ENCODE measurements at regions not wholly inside any gene's neighbourhood (a gene's known extent, or its start where the extent isn't known, plus 50 kb on each side); places are given as distances from the start of the nearest gene placed in this dataset.
"Not testable (repeated sequence)": the region's sequence is repeated elsewhere in the genome, so short reads cannot be mapped to it uniquely, and the experiment has no call there.

- no peak for FAIRE-seq
- intact Hi-C loops (cut with micrococcal nuclease; ENCODE audit: unreplicated experiment) (no loop called here), in situ Hi-C loops (cut with MboI) (no loop called here)
- DNase-seq (ENCODE audit: low read depth, low spot score), result no peak
- Histone ChIP-seq H3K4me3 (no peak overlapping the region), H3K79me2 (ENCODE audit: control insufficient read depth, insufficient read depth, low read length) (no peaks in the 10 kb centered on the region), H4K20me1 (ENCODE audit: control insufficient read depth, insufficient read depth) (no peaks in the 10 kb centered on the region), H3K4me1 (ENCODE audit: control insufficient read depth, insufficient read depth, low read length) (no peaks in the 10 kb centered on the region), H3K27ac (ENCODE audit: control insufficient read depth, insufficient read depth) (no peak overlapping the region), H3K9ac (ENCODE audit: control insufficient read depth, insufficient read depth, low read length) (no peak overlapping the region), H3K36me3 (ENCODE audit: control insufficient read depth in 2 of 2, insufficient read depth in 2 of 2, low read length in 1 of 2) (no peaks in the 10 kb centered on the region), H2AFZ (ENCODE audit: control insufficient read depth, low read depth, low read length) (no peak overlapping the region), H3K4me2 (ENCODE audit: control insufficient read depth, insufficient read depth) (no peak overlapping the region), H3K9me3 (replicated peaks; ENCODE audit: control insufficient read depth, insufficient read depth, low read length) (no peaks in the 10 kb centered on the region), H3K27me3 (replicated peaks in 1 of 2; ENCODE audit: control insufficient read depth in 2 of 2, insufficient read depth in 2 of 2, low read length in 1 of 2) (no peaks in the 10 kb centered on the region)
- no peak for ATAC-seq
- ChIA-PET RAD21 (ENCODE audit: unreplicated experiment) (no interaction called here), CTCF (interaction anchor here (0.9 to 1.2 kb wide), 3 partner anchors 15 to 26 kb away, joined by 3 to 5 read pairs (median 3); no protein-coding TSS in a partner anchor), POLR2A (no interaction called here), SMC1A (ENCODE audit: uncharacterized antibody, unreplicated experiment) (interaction anchor here (1.0 kb wide), 1 partner anchor 28 kb away, joined by 3 read pairs; no protein-coding TSS in a partner anchor)
- WGBS (ENCODE audit: insufficient coverage, insufficient replicate concordance, low lambda C conversion rate, missing lambda C conversion rate), result 19% methylated on average over 2 of the region's 2 CpGs
- TF ChIP-seq SPI1 (IDR thresholded peaks at IDR 0.05; ENCODE audit: borderline replicate concordance, insufficient read depth, low read depth, low read length) (no peak), RELA (IDR thresholded peaks at IDR 0.05; ENCODE audit: borderline replicate concordance, partially characterized antibody) (no peak), USF1 (IDR thresholded peaks at IDR 0.05; ENCODE audit: borderline replicate concordance, extremely low read length, insufficient read depth, low read depth, low read length) (no peak), STAT1 (conservative IDR thresholded peaks at IDR 0.05) (no peak), CHD2 (IDR thresholded peaks at IDR 0.05; ENCODE audit: borderline replicate concordance, low read depth, low read length) (no peak), SREBF1 (IDR thresholded peaks at IDR 0.05; ENCODE audit: low read length) (no peak)
- no TSS peak for BruUV-seq (replicated peaks)
Observed at GRCh38 chr6:68211242-68211795, 423.8 kb upstream of the ADGRB3 start.

GRCh38 chr6:68207612-68208011, 427.5 kb upstream of the ADGRB3 start:
- H4K20me1 ChIP-seq (ENCODE audit: control insufficient read depth, insufficient read depth); RAD21 ChIA-PET (ENCODE audit: unreplicated experiment); H3K27me3 ChIP-seq (replicated peaks in 1 of 2; ENCODE audit: control insufficient read depth in 2 of 2, insufficient read depth in 2 of 2, low read length in 1 of 2); H3K79me2 ChIP-seq (ENCODE audit: control insufficient read depth, insufficient read depth, low read length); H2AFZ ChIP-seq (ENCODE audit: control insufficient read depth, low read depth, low read length); POLR2A ChIA-PET; in situ Hi-C loops (cut with MboI); FAIRE-seq; H3K9ac ChIP-seq (ENCODE audit: control insufficient read depth, insufficient read depth, low read length); DNase-seq (ENCODE audit: low read depth, low spot score); H3K4me3 ChIP-seq; H3K36me3 ChIP-seq (ENCODE audit: control insufficient read depth in 2 of 2, insufficient read depth in 2 of 2, low read length in 1 of 2); intact Hi-C loops (cut with micrococcal nuclease; ENCODE audit: unreplicated experiment); CTCF ChIA-PET; H3K27ac ChIP-seq (ENCODE audit: control insufficient read depth, insufficient read depth); BruUV-seq (replicated peaks); H3K4me1 ChIP-seq (ENCODE audit: control insufficient read depth, insufficient read depth, low read length); H3K9me3 ChIP-seq (replicated peaks; ENCODE audit: control insufficient read depth, insufficient read depth, low read length); SMC1A ChIA-PET (ENCODE audit: uncharacterized antibody, unreplicated experiment); H3K4me2 ChIP-seq (ENCODE audit: control insufficient read depth, insufficient read depth); ATAC-seq: not testable (repeated sequence)
